ENCODE measurements at regions not wholly inside any gene's neighbourhood (a gene's known extent, or its start where the extent isn't known, plus 50 kb on each side); places are given as distances from the start of the nearest gene placed in this dataset. TPM values are rescaled to one million over a fixed set of nuclear protein-coding genes. Genes with fewer than 3 reads are reported as not detected.

- Histone ChIP-seq H3K36me3 (replicated peaks in 1 of 2; ENCODE audit: control extremely low read depth in 1 of 2, control insufficient read depth in 1 of 2, extremely low read depth in 1 of 2, insufficient read depth in 2 of 2, low read length in 1 of 2) (no peaks in the 10 kb centered on the region), H3K9me3 (ENCODE audit: control extremely low read depth in 1 of 3, control insufficient read depth in 2 of 3, insufficient read depth in 1 of 3, low read length in 2 of 3) (peaks cover 0 to 8% (median 0%) of the 10 kb centered on the region in 3 donors), H3K4me3 (ENCODE audit: control extremely low read depth in 1 of 5, extremely low read depth in 1 of 5, insufficient read depth in 1 of 5, low read depth in 2 of 5, low read length in 4 of 5) (no peak overlapping the region), H3K9ac (ENCODE audit: low read length) (no peak overlapping the region), H4K20me1 (ENCODE audit: control insufficient read depth, insufficient read depth, low read length, poor library complexity, severe bottlenecking) (no peaks in the 10 kb centered on the region), H3K4me2 (replicated peaks; ENCODE audit: low read depth, low read length, poor library complexity, severe bottlenecking) (no peak overlapping the region), H3K79me2 (ENCODE audit: control insufficient read depth, insufficient read depth, low read length) (no peaks in the 10 kb centered on the region), H3K4me1 (ENCODE audit: control insufficient read depth in 2 of 2, insufficient read depth in 2 of 2, low read length in 2 of 2) (no peaks in the 10 kb centered on the region), H2AFZ (ENCODE audit: insufficient read depth, low read depth, low read length, poor library complexity, severe bottlenecking) (no peak overlapping the region), H3K27me3 (replicated peaks in 1 of 4; ENCODE audit: control extremely low read depth in 1 of 4, control insufficient read depth in 3 of 4, insufficient read depth in 4 of 4, low read length in 3 of 4) (no peaks in the 10 kb centered on the region), H3K27ac (ENCODE audit: low read length in 2 of 2) (no peak overlapping the region)
- CTCF ChIA-PET = no interaction called here
- H3K9me3 Mint-ChIP-seq (ENCODE audit: insufficient read depth) = peaks cover 3% of the 10 kb centered on the region
- TF ChIP-seq CTCF (IDR thresholded peaks at IDR 0.05) = no peak
- no peak for TF ChIP-seq EZH2 (IDR thresholded peaks at IDR 0.05; ENCODE audit: borderline replicate concordance, insufficient read depth, low read depth, low read length, poor library complexity, severe bottlenecking)
- POLR2A ChIA-PET = no interaction called here
- peaks cover 4% of the 10 kb centered on the region for H3K27me3 Mint-ChIP-seq
- no peak for ATAC-seq (ENCODE audit: low read depth)
- no peak for DNase-seq
- H3K27ac Mint-ChIP-seq = no peak overlapping the region
- no peaks in the 10 kb centered on the region for H3K4me1 Mint-ChIP-seq
- no peak overlapping the region for H3K4me3 Mint-ChIP-seq
- WGBS (ENCODE audit: insufficient coverage) = 72% methylated on average over 2 of the region's 2 CpGs
- intact Hi-C loops (cut with micrococcal nuclease) = no loop called here
Observed at GRCh38 chr14:29521526-29522137, 406.0 kb downstream of the PRKD1 start.

Small RNAs in the stretch of these regions (small RNA-seq; reads per million reads assigned to genes)
- gene RF00019 (ENCODE audit: insufficient read length, low read depth, low replicate concordance) (not detected), gene RNU11-5P (ENCODE audit: insufficient read length, low read depth, low replicate concordance) (not detected), gene RNU6-864P (ENCODE audit: insufficient read length, low read depth, low replicate concordance) (not detected)

Measured in B cell (primary cell).